ENCODE measurements at regions not wholly inside any gene's neighbourhood (a gene's known extent, or its start where the extent isn't known, plus 50 kb on each side); places are given as distances from the start of the nearest gene placed in this dataset.

GRCh38 chr7:41586931-41587640 lies 115.8 kb downstream of the INHBA start:
- H2BK5ac ChIP-seq (ENCODE audit: insufficient read length, low read length): no peak overlapping the region
- no peak overlapping the region for H3K4ac ChIP-seq (ENCODE audit: low read depth, low read length)
- no peaks in the 10 kb centered on the region for H3K27me3 ChIP-seq (ENCODE audit: insufficient read depth, low read length)
- no peak overlapping the region for H3K18ac ChIP-seq (ENCODE audit: insufficient read length, low read depth, low read length)
- no peak overlapping the region for H4K5ac ChIP-seq (ENCODE audit: insufficient read length, low read depth, low read length)
- no peak overlapping the region for H3K27ac ChIP-seq (ENCODE audit: insufficient read length, low read depth, low read length)
- no peak for TF ChIP-seq CTCF (conservative IDR thresholded peaks at IDR 0.05)
- no peaks in the 10 kb centered on the region for H4K20me1 ChIP-seq (ENCODE audit: control insufficient read depth, insufficient read depth, insufficient read length)
- H2BK12ac ChIP-seq (ENCODE audit: insufficient read length, low read depth, low read length): no peak overlapping the region
- no peak overlapping the region for H3K14ac ChIP-seq (ENCODE audit: insufficient read depth, low read length)
- H2AFZ ChIP-seq (ENCODE audit: low read length): no peak overlapping the region
- H2BK120ac ChIP-seq (ENCODE audit: low read depth, low read length, poor library complexity, severe bottlenecking): no peak overlapping the region
- no peak overlapping the region for H2BK15ac ChIP-seq (ENCODE audit: low read depth, low read length)
- Mint-ChIP-seq H3K36me3 (ENCODE audit: insufficient read depth in 1 of 3, low read depth in 3 of 3) (peaks cover 1 to 8% (median 3%) of the 10 kb centered on the region in 3 experiments; a peak in 4 of 7 replicates), H3K9me3 (peaks cover 0 to 2% of the 10 kb centered on the region in 2 experiments; a peak in 1 of 5 replicates), H3K27ac (no peak overlapping the region), H3K4me1 (peaks cover under 1% of the 10 kb centered on the region in 2 experiments; a peak in 2 of 4 replicates), H3K27me3 (ENCODE audit: low read depth) (no peaks in the 10 kb centered on the region), H3K4me3 (no peak overlapping the region)
- H3T11ph ChIP-seq (ENCODE audit: low read length): no peak overlapping the region
- no peak overlapping the region for H4K91ac ChIP-seq (ENCODE audit: insufficient read length, low read depth, low read length)
- no peaks in the 10 kb centered on the region for H3K9me3 ChIP-seq (ENCODE audit: control insufficient read depth, low read depth, low read length)
- no CpG with 5 or more reads among the region's 3 CpGs for WGBS (ENCODE audit: extremely low coverage, insufficient read length, low lambda C conversion rate)
- H2BK20ac ChIP-seq (ENCODE audit: low read depth, low read length, poor library complexity, severe bottlenecking): no peak overlapping the region
- H4K8ac ChIP-seq (replicated peaks; ENCODE audit: insufficient read length, low read depth, low read length): no peak overlapping the region
- no peak for DNase-seq
- H3K23me2 ChIP-seq (ENCODE audit: insufficient read length, low read depth, low read length, poor library complexity, severe bottlenecking): no peaks in the 10 kb centered on the region
- no peak overlapping the region for H3K56ac ChIP-seq (ENCODE audit: insufficient read length, low read depth, low read length)
- no peaks in the 10 kb centered on the region for H3K79me1 ChIP-seq (ENCODE audit: insufficient read depth, low read depth, low read length, poor library complexity, severe bottlenecking)
- H3K4me2 ChIP-seq (ENCODE audit: insufficient read depth, insufficient read length, low read length): no peak overlapping the region
- no peak overlapping the region for H3K23ac ChIP-seq (ENCODE audit: insufficient read length, low read depth, low read length)
- H3K9ac ChIP-seq (ENCODE audit: extremely low read depth, insufficient read length, low read length): no peak overlapping the region
- no peaks in the 10 kb centered on the region for H3K79me2 ChIP-seq (ENCODE audit: insufficient read depth, low read length)
- peaks cover 1% of the 10 kb centered on the region; the same call in 1 of the 2 replicates for H3K4me1 ChIP-seq (ENCODE audit: insufficient read depth, low read length)
- H2AK5ac ChIP-seq (ENCODE audit: insufficient read length, low read length): no peak overlapping the region

All from H9 (cell line).